IMR-90 (cell line): ENCODE measurements at regions not wholly inside any gene's neighbourhood (a gene's known extent, or its start where the extent isn't known, plus 50 kb on each side); places are given as distances from the start of the nearest gene placed in this dataset.

Experiments used
- ATAC-seq: fragments of 200-7000 bp; cut with Tn5 transposase; 2 replicates; pipeline ENCODE4 v1.9.1; 2020; ENCODE audit warnings: low read depth, mild to moderate bottlenecking, moderate library complexity
- BruUV-seq: library from RNA; stranded (reverse); fragments of 400-500 nt; replicated peaks from 2 replicates; lab custom pipeline; 2021; lab: Mats Ljungman, UMichigan
- CTCF ChIA-PET: fragments of 300-600 bp; formaldehyde crosslinking; extraction: SDS; loops from one replicate; lab custom pipeline; 2021; ENCODE audit warnings: antibody characterized with exemption; lab: Yijun Ruan, JAX
- POLR2A ChIA-PET: fragments of 300-600 bp; sonication (Branson Sonifier 250); formaldehyde crosslinking; loops from one replicate; lab custom pipeline; 2022; ENCODE audit warnings: antibody characterized with exemption; ENCODE audit not compliant: unreplicated experiment; lab: Charles Lee
- DNase-seq: peaks from one replicate; pipeline ENCODE4 v3.0.0; 2013
- H2AFZ ChIP-seq: replicated peaks from 2 replicates; pipeline ENCODE3; 2013; ENCODE audit warnings: low read length, mild to moderate bottlenecking; ENCODE audit not compliant: poor library complexity
- H2AK5ac ChIP-seq: 2 replicates; pipeline ENCODE4 v1.6.1; 2013; ENCODE audit warnings: low read depth, low read length, inconsistent platforms
- H2AK9ac ChIP-seq: replicated peaks from 2 replicates; pipeline ENCODE3; 2013; ENCODE audit warnings: mild to moderate bottlenecking, low read depth, low read length, moderate library complexity; ENCODE audit not compliant: poor library complexity
- H2BK120ac ChIP-seq: 2 replicates; pipeline ENCODE4 v1.6.1; 2013; ENCODE audit warnings: low read depth, low read length, inconsistent platforms
- H2BK15ac ChIP-seq: 3 replicates; pipeline ENCODE4 v1.6.1; 2013; ENCODE audit warnings: low read depth, low read length, inconsistent platforms
- H2BK20ac ChIP-seq: 2 replicates; pipeline ENCODE4 v1.6.1; 2013; ENCODE audit warnings: low read depth, mild to moderate bottlenecking, inconsistent platforms, low read length, moderate library complexity
- H2BK5ac ChIP-seq: 2 replicates; pipeline ENCODE4 v1.6.1; 2013; ENCODE audit warnings: mild to moderate bottlenecking, low read depth, low read length, inconsistent platforms; ENCODE audit not compliant: poor library complexity, severe bottlenecking
- H3K14ac ChIP-seq: replicated peaks from 2 replicates; pipeline ENCODE4 v1.6.1; 2013; ENCODE audit warnings: low read depth, low read length, inconsistent platforms
- H3K18ac ChIP-seq: 2 replicates; pipeline ENCODE4 v1.6.1; 2013; ENCODE audit warnings: low read depth, low read length, control low read depth
- H3K23ac ChIP-seq: 2 replicates; pipeline ENCODE4 v1.6.1; 2013; ENCODE audit warnings: low read depth, low read length, inconsistent platforms
- H3K27ac ChIP-seq: 2 replicates; pipeline ENCODE4 v1.5.1; 2013; ENCODE audit warnings: mild to moderate bottlenecking, control low read depth, low read length; ENCODE audit not compliant: insufficient read depth
- H3K27me3 ChIP-seq: 2 replicates; pipeline ENCODE4 v1.6.1; 2013; ENCODE audit warnings: low read length; ENCODE audit not compliant: control insufficient read depth, insufficient read depth
- H3K36me3 ChIP-seq: 2 replicates; pipeline ENCODE4 v1.6.1; 2013; ENCODE audit warnings: low read length, mixed read lengths; ENCODE audit not compliant: control insufficient read depth, insufficient read depth
- H3K4ac ChIP-seq: 2 replicates; pipeline ENCODE4 v1.6.1; 2013; ENCODE audit warnings: low read depth, low read length, inconsistent platforms
- H3K4me1 ChIP-seq: 2 replicates; pipeline ENCODE4 v1.6.1; 2013; ENCODE audit warnings: low read length, mixed read lengths; ENCODE audit not compliant: control insufficient read depth, insufficient read depth
- H3K4me2 ChIP-seq: 2 replicates; pipeline ENCODE4 v1.6.1; 2013; ENCODE audit warnings: low read depth, mild to moderate bottlenecking, control low read depth, low read length, moderate library complexity
- H3K4me3 ChIP-seq: 2 replicates; pipeline ENCODE4 v1.5.1; 2013; ENCODE audit warnings: low read depth, mild to moderate bottlenecking, control low read depth, low read length, moderate library complexity; ENCODE audit not compliant: insufficient read depth
- H3K56ac ChIP-seq: 2 replicates; pipeline ENCODE4 v1.6.1; 2013; ENCODE audit warnings: low read length, inconsistent platforms; ENCODE audit not compliant: insufficient read depth; ENCODE audit errors: extremely low read depth
- H3K79me1 ChIP-seq, 2 experiments: 2 replicates each; pipeline ENCODE4 v1.6.1; 2013; ENCODE audit warnings: low read length in 2 of 2, inconsistent platforms in 1 of 2, low read depth in 1 of 2
- H3K9ac ChIP-seq: 2 replicates; pipeline ENCODE4 v1.6.1; 2013; ENCODE audit warnings: low read depth, low read length, control low read depth
- H3K9me1 ChIP-seq: 2 replicates; pipeline ENCODE4 v1.6.1; 2013; ENCODE audit warnings: low read length, inconsistent platforms; ENCODE audit not compliant: insufficient read depth
- H3K9me3 ChIP-seq: 2 replicates; pipeline ENCODE4 v1.6.1; 2013; ENCODE audit warnings: low read length; ENCODE audit not compliant: control insufficient read depth, insufficient read depth
- H4K20me1 ChIP-seq: 2 replicates; pipeline ENCODE4 v1.6.1; 2013; ENCODE audit warnings: low read length, inconsistent platforms; ENCODE audit not compliant: insufficient read depth
- H4K5ac ChIP-seq: 2 replicates; pipeline ENCODE4 v1.6.1; 2013; ENCODE audit warnings: mild to moderate bottlenecking, low read depth, low read length, control low read depth
- H4K8ac ChIP-seq, 2 experiments: 2 replicates each; pipeline ENCODE4 v1.6.1; 2013; ENCODE audit warnings: low read depth in 2 of 2, low read length in 2 of 2, control low read depth in 1 of 2, inconsistent platforms in 1 of 2
- H4K91ac ChIP-seq: 2 replicates; pipeline ENCODE4 v1.6.1; 2013; ENCODE audit warnings: low read depth, low read length, inconsistent platforms; ENCODE audit not compliant: insufficient read depth
- BHLHE40 ChIP-seq: fragments of 150-350 bp; IDR thresholded peaks from 2 replicates; pipeline ENCODE4 v1.6.1; 2016; ENCODE audit warnings: mild to moderate bottlenecking, low read depth, low read length
- CEBPB ChIP-seq: IDR thresholded peaks from 2 replicates; pipeline ENCODE4 v1.6.1; 2012; ENCODE audit warnings: low read depth, low read length, improper control_type of control experiment
- CTCF ChIP-seq: conservative IDR thresholded peaks from 2 replicates; pipeline ENCODE4 v1.5.1; 2012; ENCODE audit warnings: mild to moderate bottlenecking, low read depth, low read length, improper control_type of control experiment
- RFX5 ChIP-seq: IDR thresholded peaks from 2 replicates; pipeline ENCODE4 v1.8.0; 2012; ENCODE audit warnings: low read depth, mild to moderate bottlenecking, low read length, moderate library complexity
- WGBS, 2 experiments: methylation state at CpG; one replicate each; pipeline versions ENCODE4 v1.1.5 to v1.1.7; 2013; ENCODE audit warnings: missing lambda C conversion rate in 2 of 2; ENCODE audit not compliant: insufficient read length in 1 of 2; ENCODE audit errors: extremely low coverage in 2 of 2; 5-methylcytosine and 5-hydroxymethylcytosine counted together
- dilution Hi-C: fragments of 300-500 bp; cut with HindIII; formaldehyde crosslinking; loops from one replicate; pipeline ENCODE4 v1.14.3; 2018; ENCODE audit warnings: low sequenced_read_pairs; ENCODE audit not compliant: unreplicated experiment
- in situ Hi-C: fragments of 300-500 bp; cut with MboI; formaldehyde crosslinking; loops from 3 replicates; pipeline ENCODE4 v1.14.3; 2019; ENCODE audit warnings: low sequenced_read_pairs, inconsistent platforms, mixed read lengths
- intact Hi-C: fragments of 100-400 bp; cut with micrococcal nuclease; formaldehyde crosslinking; loops from 2 replicates; pipeline ENCODE4 v1.10.0; 2022

DNA sequence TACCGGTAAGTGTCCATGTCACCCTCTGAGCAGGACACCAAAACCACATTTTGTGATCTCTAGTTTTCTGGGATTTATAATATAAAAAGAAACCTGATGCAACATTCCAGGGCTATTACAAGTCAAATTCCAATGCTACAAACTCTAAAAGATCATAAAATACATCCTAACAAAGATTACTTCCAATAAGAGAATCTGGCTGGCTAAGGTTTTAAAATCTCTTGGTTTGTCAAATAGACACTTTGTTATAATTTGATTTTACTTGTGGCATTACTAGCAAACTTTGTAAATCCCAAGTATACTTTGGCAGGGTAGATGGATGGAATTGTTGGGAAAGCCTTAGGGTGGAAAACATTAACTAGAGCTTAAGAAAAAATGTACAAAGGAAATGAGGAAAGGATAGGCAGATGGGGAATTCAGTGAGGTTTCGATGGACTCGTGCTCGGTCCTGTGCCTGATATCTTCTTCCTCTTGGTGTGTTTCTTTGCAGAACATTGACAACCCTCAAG is 74.0 kb upstream of the POMP start:
- Histone ChIP-seq H3K18ac (peak overlapping the region; percentile 99), H3K4ac (peak overlapping the region; percentile 99), H3K9me3 (no peaks in the 10 kb centered on the region), H3K79me1 (no peaks in the 10 kb centered on the region), H4K20me1 (no peaks in the 10 kb centered on the region), H3K4me1 (peaks cover 17% of the 10 kb centered on the region), H3K4me2 (peak overlapping the region; percentile 66), H2AK5ac (peak overlapping the region; percentile 94; the same call in 1 of the 2 replicates), H3K27ac (peak overlapping the region; percentile 97; the same call in 1 of the 2 replicates), H3K9me1 (peaks cover 8% of the 10 kb centered on the region), H3K36me3 (no peaks in the 10 kb centered on the region), H4K91ac (peak overlapping the region; percentile 98), H2AK9ac (peak overlapping the region; percentile 91), H3K23ac (peak overlapping the region; percentile 97), H2BK20ac (peak overlapping the region; percentile 99), H4K5ac (peak overlapping the region; percentile 99), H3K14ac (peak overlapping the region; percentile 99), H3K56ac (peak overlapping the region; percentile 90; the same call in 1 of the 2 replicates), H3K27me3 (no peaks in the 10 kb centered on the region), H3K9ac (peak overlapping the region; percentile 59; the same call in 1 of the 2 replicates), H2AFZ (peak overlapping the region; percentile 74), H4K8ac (peak overlapping the region; percentile 75 to 99), H3K4me3 (no peak overlapping the region), H2BK5ac (peak overlapping the region; percentile 96), H2BK120ac (peak overlapping the region; percentile 100), H2BK15ac (peak overlapping the region; percentile 99)
- WGBS, 2 experiments = no CpG with 5 or more reads among the region's 4 CpGs
- peak; percentile 72 for ATAC-seq
- CTCF ChIA-PET = interaction anchor here (0.6 kb wide), 1 partner anchor 26 kb away, joined by 3 read pairs; no protein-coding TSS in a partner anchor
- BruUV-seq = no TSS peak
- POLR2A ChIA-PET = interaction anchor here (0.5 kb wide), 1 partner anchor 238 kb away, joined by 3 read pairs; no protein-coding TSS in a partner anchor
- DNase-seq = peak; percentile 71
- dilution Hi-C loops (no loop called here), intact Hi-C loops (no loop called here), in situ Hi-C loops (no loop called here)
- TF ChIP-seq CTCF = 0 out of 2 replicates have a peak, but pooled peaks have one; percentile 6
- peak; percentile 67 for TF ChIP-seq CEBPB
- no peak for TF ChIP-seq RFX5
- TF ChIP-seq BHLHE40 = no peak
